Right renal cortex interstitium (tissue), 3 donors: ENCODE measurements at regions not wholly inside any gene's neighbourhood (a gene's known extent, or its start where the extent isn't known, plus 50 kb on each side); places are given as distances from the start of the nearest gene placed in this dataset.
"Not testable (repeated sequence)": the region's sequence is repeated elsewhere in the genome, so short reads cannot be mapped to it uniquely, and the experiment has no call there.

Experiments
- DNase-seq, 3 donors: peaks; one replicate each; pipeline ENCODE4 v3.0.0-alpha.2; 2013; ENCODE audit warnings: low read depth in 3 of 3, low spot score in 2 of 3

DNA sequence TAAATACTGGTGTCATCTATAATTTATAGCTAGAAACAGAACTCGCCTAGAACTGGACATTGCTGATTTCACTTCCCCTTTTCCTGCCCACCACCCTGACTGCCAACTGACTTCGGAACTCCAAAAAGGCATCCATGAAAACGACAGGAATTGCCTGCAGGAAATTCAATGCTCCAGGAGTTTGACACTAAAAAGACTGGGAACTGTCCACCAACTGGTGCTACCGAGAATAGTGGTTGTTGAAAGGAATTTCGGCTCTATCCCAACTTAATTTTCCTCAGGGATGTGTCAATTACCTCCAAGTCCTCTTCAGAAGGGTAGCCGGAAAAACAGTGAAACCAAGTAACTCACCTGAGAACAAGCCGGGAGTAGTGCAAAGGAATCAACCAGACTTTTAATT, 440.0 kb downstream of the PRELID2 start:
- not testable (repeated sequence) for DNase-seq

GRCh38 chr5:145393426-145393825, 441.7 kb downstream of the PRELID2 start:
- no peak for DNase-seq

- DNase-seq = no peak
These were observed 446.1 kb downstream of the PRELID2 start for GRCh38 chr5:145389047-145389446.

DNA sequence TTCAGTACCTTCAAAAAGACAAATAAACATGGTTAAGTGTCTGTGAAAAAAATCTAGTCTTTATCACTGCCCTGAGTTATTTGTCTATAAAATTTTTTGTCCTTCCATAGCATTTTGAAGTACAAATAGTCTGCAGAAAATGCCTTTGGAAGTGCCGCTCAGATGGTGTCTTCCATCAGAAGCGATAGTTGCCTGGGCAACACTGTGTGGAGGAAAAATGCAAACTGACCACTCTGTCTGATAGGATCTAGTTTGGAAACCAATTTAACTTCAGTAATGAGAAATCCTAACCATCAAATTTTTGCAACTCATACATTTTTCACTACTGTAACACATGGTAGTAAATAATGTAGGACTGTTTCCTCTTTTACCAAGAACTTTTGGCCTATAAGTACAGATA, 449.9 kb downstream of the PRELID2 start:
- DNase-seq = no peak

- DNase-seq = no peak
These were observed 456.9 kb downstream of the PRELID2 start for GRCh38 chr5:145378226-145378625.

DNA sequence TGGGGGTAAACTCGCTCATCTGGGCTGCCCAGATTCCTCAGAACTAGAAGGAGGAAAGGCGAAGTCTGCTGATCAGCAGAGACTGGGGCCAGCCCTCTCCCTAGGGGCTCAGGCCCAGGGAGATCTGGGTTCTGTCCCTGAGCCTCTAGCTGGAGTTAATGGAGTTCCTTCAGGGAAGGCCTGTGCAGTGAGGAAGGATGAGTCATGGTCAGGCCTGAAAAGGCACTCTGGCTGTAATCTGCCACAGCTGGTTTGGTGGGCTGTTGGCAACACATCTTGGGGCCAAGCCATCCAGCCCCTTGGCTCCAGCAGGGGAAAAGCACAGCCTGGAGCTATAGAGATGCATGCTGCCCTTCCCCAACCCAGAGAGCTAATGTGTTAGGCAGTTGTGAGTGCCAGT, 459.6 kb downstream of the PRELID2 start:
- no peak for DNase-seq

DNA sequence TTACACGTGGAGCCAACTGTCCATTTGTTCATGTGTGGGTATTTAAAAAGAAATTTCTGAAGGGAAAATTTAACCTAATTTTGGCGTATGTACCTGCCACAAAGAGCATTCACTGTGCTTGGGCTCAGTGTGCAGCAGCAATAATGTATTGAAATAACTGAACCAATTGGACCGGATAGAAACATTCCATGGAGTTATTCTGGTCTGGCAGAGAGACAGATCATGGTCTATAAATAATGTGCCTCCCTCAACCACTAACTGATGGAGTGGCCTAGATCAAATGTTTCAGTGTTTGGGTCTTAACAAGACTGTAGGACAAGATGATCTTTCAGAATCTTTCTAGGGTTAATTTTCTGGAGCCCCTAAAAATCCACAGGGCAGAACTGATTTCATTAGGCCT, 469.7 kb downstream of the PRELID2 start:
- DNase-seq = no peak

DNA sequence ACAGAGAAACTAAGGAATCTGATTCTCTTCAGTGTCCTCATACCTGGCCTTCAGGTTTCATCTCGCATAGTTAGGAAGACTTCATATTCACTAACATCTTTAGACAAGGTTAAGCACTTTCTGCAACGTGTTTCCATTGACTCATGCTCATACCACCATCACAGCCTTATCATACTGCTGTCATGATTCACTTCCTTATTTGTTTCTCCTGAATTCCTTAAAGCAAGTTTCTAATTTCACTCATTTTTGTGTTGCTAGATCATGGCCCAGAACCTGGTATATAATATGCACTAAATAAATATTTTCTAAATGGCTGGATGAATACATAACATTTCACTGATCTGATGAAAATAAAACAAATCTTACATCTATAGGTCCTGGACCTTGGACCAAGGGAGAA, 472.9 kb downstream of the PRELID2 start:
- no peak for DNase-seq

DNA sequence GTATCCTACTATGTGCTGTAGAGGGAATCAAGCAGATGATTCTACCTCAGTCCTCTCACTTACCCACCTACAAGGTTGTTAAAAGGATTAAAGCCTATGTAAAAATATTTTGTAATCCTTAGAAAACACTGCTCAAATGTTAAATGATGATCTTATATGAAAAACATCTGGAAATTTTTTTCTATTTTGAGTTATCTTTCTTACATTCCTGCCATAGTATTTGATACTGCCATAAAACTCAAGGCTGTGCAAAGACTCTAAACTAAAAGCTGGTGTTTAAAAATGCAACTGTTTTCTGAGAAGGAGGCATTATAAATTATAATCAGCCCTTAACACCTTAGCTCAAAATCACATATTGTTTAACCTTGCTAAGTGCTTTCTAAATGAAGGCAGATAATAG, 474.2 kb downstream of the PRELID2 start:
- DNase-seq = no peak

- DNase-seq = no peak
These were observed 484.6 kb downstream of the PRELID2 start for GRCh38 chr5:145350513-145350912.

DNA sequence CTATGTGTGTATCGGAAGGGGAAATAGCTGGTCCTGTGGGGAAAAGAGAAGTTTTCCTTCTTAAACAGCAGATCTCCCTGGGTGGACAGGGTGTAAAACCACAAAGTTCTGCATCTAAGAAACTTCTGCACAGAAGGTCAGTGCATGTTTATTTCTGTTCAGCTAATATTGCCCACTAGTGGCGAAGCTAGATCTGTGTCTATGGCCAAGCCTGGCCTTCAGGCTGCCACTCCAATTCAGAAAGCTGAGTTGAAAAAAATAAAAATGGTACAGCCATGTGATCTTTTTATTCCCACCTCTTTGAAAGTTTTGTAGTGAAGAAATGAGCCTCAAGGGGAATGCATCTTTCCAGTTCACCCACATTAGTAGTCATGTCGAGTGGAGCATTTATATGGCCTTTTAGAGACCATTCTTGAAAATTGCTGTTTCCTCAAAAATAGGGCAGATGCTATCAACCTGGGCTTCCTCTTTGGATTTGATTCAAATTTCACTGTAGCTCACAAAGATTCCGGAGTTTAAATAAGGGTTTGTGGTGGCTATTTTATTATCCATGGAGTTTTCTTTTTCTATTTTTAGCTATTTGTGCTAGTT, 488.0 kb downstream of the PRELID2 start:
- no peak for DNase-seq

GRCh38 chr5:145345511-145346287, 489.4 kb downstream of the PRELID2 start:
- no peak for DNase-seq

DNA sequence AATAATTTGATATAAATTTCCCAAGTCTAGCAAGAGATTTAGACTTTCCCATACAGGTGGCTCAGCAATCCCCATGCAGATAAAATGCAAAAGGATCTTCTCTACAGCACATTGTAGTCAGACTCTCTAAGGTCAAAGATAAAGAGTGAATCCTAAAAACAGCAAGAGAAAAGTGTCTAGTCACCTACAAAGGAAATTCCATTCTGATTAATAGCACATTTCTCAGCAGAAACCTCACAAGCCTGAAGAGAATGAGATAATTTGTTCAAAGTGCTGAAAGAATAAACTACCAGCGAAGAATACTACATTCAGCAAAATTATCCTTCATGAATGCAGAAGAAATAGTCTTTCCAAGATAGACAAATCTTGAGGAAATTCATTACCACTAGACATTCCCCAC, 493.3 kb downstream of the PRELID2 start:
- no peak for DNase-seq

- no peak for DNase-seq
These were observed 495.0 kb downstream of the PRELID2 start for GRCh38 chr5:145340099-145340498.

DNA sequence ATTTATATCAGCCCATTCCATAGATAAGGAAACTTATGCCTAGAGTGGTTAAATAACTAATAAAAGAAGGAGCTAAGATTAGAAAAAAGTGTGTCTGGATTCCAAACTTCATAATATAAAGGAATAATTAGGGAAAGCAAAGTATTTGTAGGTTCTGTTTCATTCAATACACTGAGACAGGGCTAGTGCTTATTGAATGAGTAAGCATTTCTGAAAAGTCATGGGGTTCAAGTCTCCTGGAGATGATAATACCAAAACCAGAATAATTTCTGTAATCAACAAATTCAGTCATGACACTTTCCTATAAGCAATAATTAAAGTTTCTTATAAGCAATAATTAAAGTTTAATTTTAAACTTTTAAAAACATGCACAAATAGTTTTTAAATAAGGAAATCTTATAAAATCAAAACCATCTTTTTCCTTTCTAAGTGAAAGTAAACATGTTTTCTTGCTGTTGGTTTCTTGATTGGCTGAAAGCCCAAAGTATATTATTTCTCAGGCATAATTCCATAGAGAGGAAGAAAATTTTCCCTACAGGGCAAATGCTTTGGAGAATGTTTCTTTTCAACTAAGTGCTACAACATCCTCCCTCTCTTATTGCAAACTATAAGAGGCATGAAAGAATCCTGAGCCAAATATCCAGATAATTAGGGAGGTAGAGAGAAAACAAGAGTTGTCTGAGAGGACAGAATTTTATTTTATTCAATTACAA, 510.2 kb downstream of the PRELID2 start:
- no peak for DNase-seq

- no peak for DNase-seq
These were observed 511.0 kb downstream of the PRELID2 start for GRCh38 chr5:145324101-145324500.

- DNase-seq = no peak
These were observed 518.9 kb downstream of the PRELID2 start for GRCh38 chr5:145316282-145316681.

GRCh38 chr5:145307866-145308382, 527.2 kb downstream of the PRELID2 start:
- DNase-seq = no peak

DNA sequence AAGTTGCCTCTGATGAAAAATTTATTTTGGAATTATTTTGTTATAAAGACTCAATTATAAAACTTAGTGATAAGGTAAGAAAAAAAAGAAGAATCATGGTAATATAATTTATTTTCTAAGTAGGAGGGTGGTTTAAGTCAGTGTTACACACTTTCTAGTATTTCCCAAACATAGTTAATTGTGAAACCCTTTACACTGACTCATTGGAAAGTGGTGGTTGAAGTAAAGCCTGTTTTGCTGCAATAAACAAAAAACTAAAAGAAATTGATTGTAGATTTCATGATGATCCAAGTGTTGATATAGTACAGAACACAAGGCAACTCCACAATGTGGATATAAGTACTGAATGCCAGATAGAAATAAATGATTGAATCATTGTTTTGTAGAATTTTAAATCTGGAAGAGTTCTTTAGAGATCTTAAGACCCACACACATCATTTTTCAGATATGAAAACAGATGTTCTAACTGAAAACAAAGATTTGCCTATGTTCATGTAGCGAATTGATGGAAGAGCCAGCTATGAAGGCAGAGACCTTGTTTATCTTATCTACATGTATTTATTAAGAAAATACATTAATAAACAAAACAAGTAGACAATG, 539.8 kb downstream of the PRELID2 start:
- no peak for DNase-seq

DNA sequence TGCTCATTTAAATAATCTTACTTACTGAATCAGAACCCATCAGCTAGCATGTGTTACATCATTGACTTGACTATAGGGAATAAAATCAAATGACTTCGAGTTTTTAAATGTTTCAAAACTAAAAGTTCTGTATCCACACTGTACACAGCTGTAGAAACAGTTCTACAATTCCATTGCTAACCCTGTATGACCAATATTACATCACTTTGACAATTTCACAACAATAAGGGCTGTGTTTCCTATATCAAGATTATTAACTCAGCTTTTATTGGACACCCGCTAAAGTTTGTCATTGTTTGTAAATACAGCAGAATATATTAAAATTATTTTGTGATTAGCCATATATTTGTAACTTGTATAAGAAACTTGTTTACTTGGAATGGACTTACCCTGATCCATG, 540.8 kb downstream of the PRELID2 start:
- no peak for DNase-seq

DNA sequence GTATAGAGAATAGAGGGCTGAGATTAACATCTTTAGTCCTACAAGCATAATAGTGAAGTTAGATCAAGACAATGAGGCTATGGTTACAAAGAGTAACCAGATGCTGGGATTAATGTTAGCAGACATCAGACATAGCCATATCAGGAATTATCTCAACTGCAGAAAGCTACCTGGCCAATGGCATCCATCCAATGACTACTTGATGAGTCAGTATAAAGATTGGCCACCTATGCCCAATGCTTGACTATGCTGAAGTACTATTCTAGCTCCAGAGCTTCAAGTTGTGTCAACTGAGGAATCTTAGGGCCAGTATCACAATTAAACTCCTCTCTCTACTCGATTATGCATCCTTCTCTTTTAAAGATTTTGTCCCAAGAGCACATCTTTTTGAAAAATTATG, 541.4 kb downstream of the PRELID2 start:
- no peak for DNase-seq
